ENCODE measurements at regions not wholly inside any gene's neighbourhood (a gene's known extent, or its start where the extent isn't known, plus 50 kb on each side); places are given as distances from the start of the nearest gene placed in this dataset.

- TF ChIP-seq GTF2B (IDR thresholded peaks at IDR 0.05; ENCODE audit: extremely low read depth, insufficient read length) (no peak), TEAD4 (IDR thresholded peaks at IDR 0.05; ENCODE audit: low read length) (no peak), TEAD4 (CRISPR knock-in tag; IDR thresholded peaks at IDR 0.05; ENCODE audit: borderline replicate concordance) (no peak), ZNF639 (CRISPR knock-in tag; conservative IDR thresholded peaks at IDR 0.05 in 1 of 2, IDR thresholded peaks at IDR 0.05 in 1 of 2) (no peak)
These were observed 144.1 kb downstream of the CTTN start (continued) for GRCh38 chr11:70542406-70542805.

- BruUV-seq (replicated peaks), result no TSS peak
- Histone ChIP-seq H3K36me3 (ENCODE audit: control insufficient read depth, insufficient read depth, low read length) (no peaks in the 10 kb centered on the region), H4K20me1 (replicated peaks; ENCODE audit: control insufficient read depth, insufficient read depth, low read length) (peaks cover 3% of the 10 kb centered on the region; the same call in 1 of the 2 replicates), H3K27ac (ENCODE audit: extremely low read depth, low read depth, low read length) (no peak overlapping the region), H3K27me3 (ENCODE audit: control insufficient read depth in 2 of 2, insufficient read depth in 2 of 2, low read length in 2 of 2) (peaks cover 12 to 85% of the 10 kb centered on the region in 2 experiments; a peak in 4 of 5 replicates), H3K79me2 (ENCODE audit: control insufficient read depth, insufficient read depth, low read length) (no peaks in the 10 kb centered on the region), H3K4me1 (replicated peaks in 1 of 2; ENCODE audit: control insufficient read depth in 2 of 2, insufficient read depth in 2 of 2, low read length in 2 of 2) (peaks cover 0 to 10% of the 10 kb centered on the region in 2 experiments; a peak in 2 of 5 replicates), H3K9me3 (replicated peaks; ENCODE audit: control insufficient read depth, insufficient read depth, low read depth, low read length) (no peaks in the 10 kb centered on the region), H3K4me2 (ENCODE audit: insufficient read depth, low read length) (no peak overlapping the region), H2AFZ (ENCODE audit: low read depth, low read length) (no peak overlapping the region), H3K4me3 (no peak overlapping the region), H3K9ac (ENCODE audit: insufficient read depth in 1 of 2, low read depth in 2 of 2, low read length in 2 of 2) (no peak overlapping the region), H3K9me1 (ENCODE audit: control insufficient read depth, insufficient read depth, low read length) (no peaks in the 10 kb centered on the region)
- ATAC-seq (no peak), DNase-seq (ENCODE audit: extremely low read depth in 1 of 4, low spot score in 3 of 4) (no peak), FAIRE-seq (no peak)
- POLR2A ChIA-PET, result no interaction called here
- in situ Hi-C loops (cut with MboI) (no loop called here), intact Hi-C loops (cut with micrococcal nuclease) (no loop called here)
- CTCF ChIA-PET (ENCODE audit: low intra/inter-chr PET ratio), result no interaction called here
- 2% methylated on average over 12 of the region's 12 CpGs for WGBS (ENCODE audit: insufficient coverage, low coverage, missing lambda C conversion rate)
- no peak for TF ChIP-seq JUNB (CRISPR knock-in tag; conservative IDR thresholded peaks at IDR 0.05)
- TF ChIP-seq AFF4 (CRISPR knock-in tag; IDR thresholded peaks at IDR 0.05), result no peak
- TF ChIP-seq ZNF507 (tag; conservative IDR thresholded peaks at IDR 0.05), result no peak
- no peak for TF ChIP-seq EP400 (IDR thresholded peaks at IDR 0.05)
- TF ChIP-seq USF2 (CRISPR knock-in tag; IDR thresholded peaks at IDR 0.05), result no peak
- TF ChIP-seq ATF1 (CRISPR knock-in tag; IDR thresholded peaks at IDR 0.05), result no peak
- no peak for TF ChIP-seq ATF1 (tag; IDR thresholded peaks at IDR 0.05)
- TF ChIP-seq PKNOX1 (IDR thresholded peaks at IDR 0.05), result no peak
- no peak for TF ChIP-seq STAG1 (CRISPR knock-in tag; IDR thresholded peaks at IDR 0.05; ENCODE audit: borderline replicate concordance)
- TF ChIP-seq HNRNPUL1 (IDR thresholded peaks at IDR 0.05; ENCODE audit: low read length), result no peak
- TF ChIP-seq PHB2 (IDR thresholded peaks at IDR 0.05; ENCODE audit: low read depth), result no peak
These were observed 144.5 kb downstream of the CTTN start for GRCh38 chr11:70542811-70543210.

Data from K562 (cell line).